Upper lobe of right lung (tissue), 1 donor: ENCODE measurements at regions not wholly inside any gene's neighbourhood (a gene's known extent, or its start where the extent isn't known, plus 50 kb on each side); places are given as distances from the start of the nearest gene placed in this dataset.

Experiments used
- ATAC-seq: fragments of 200-7000 bp; cut with Tn5 transposase; one replicate; pipeline ENCODE4 v1.9.1; 2020; ENCODE audit warnings: mild to moderate bottlenecking, moderate library complexity
- DNase-seq: peaks from one replicate; pipeline ENCODE4 v3.0.0-alpha.2; 2020
- H3K27ac ChIP-seq: fragments of 200-600 bp; one replicate; pipeline ENCODE4 v1.8.0; 2022
- H3K27me3 ChIP-seq: fragments of 200-600 bp; one replicate; pipeline ENCODE4 v1.8.0; 2022; ENCODE audit warnings: mild to moderate bottlenecking
- H3K36me3 ChIP-seq: fragments of 200-600 bp; one replicate; pipeline ENCODE4 v1.8.0; 2022
- H3K4me1 ChIP-seq: fragments of 200-600 bp; one replicate; pipeline ENCODE4 v1.8.0; 2022
- H3K4me3 ChIP-seq: fragments of 200-600 bp; one replicate; pipeline ENCODE4 v1.8.0; 2022; ENCODE audit warnings: mild to moderate bottlenecking
- H3K9me3 ChIP-seq: fragments of 200-600 bp; one replicate; pipeline ENCODE4 v1.8.0; 2022
- CTCF ChIP-seq: fragments of 200-600 bp; IDR thresholded peaks from one replicate; pipeline ENCODE4 v1.8.0; 2022; ENCODE audit warnings: antibody characterized with exemption
- intact Hi-C: fragments of 100-400 bp; cut with DNase I; formaldehyde crosslinking; loops from one replicate; pipeline ENCODE4 v1.11.0; 2022
- donor health status: DM: no; HTN: yes; CAD: no; lungs with severe emphysema.

GRCh38 chr1:238108417-238108816, 217.7 kb upstream of the ZP4 start:
- DNase-seq (no peak), ATAC-seq (no peak)
- Histone ChIP-seq H3K4me3 (no peak overlapping the region), H3K9me3 (no peaks in the 10 kb centered on the region), H3K27me3 (no peaks in the 10 kb centered on the region), H3K27ac (no peak overlapping the region), H3K36me3 (no peaks in the 10 kb centered on the region), H3K4me1 (no peaks in the 10 kb centered on the region)
- no peak for TF ChIP-seq CTCF
- intact Hi-C loops, result no loop called here

- no peaks in the 10 kb centered on the region for H3K4me1 ChIP-seq
- DNase-seq, result no peak
- H3K27me3 ChIP-seq, result no peaks in the 10 kb centered on the region
- no peaks in the 10 kb centered on the region for H3K9me3 ChIP-seq
- TF ChIP-seq CTCF, result no peak
- H3K27ac ChIP-seq, result no peak overlapping the region
- intact Hi-C loops, result no loop called here
- H3K4me3 ChIP-seq, result no peak overlapping the region
- no peaks in the 10 kb centered on the region for H3K36me3 ChIP-seq
- no peak for ATAC-seq
These were observed 216.6 kb upstream of the ZP4 start for GRCh38 chr1:238107322-238107721.

- TF ChIP-seq CTCF, result no peak
- no peaks in the 10 kb centered on the region for H3K36me3 ChIP-seq
- H3K4me1 ChIP-seq, result no peaks in the 10 kb centered on the region
- DNase-seq, result no peak
- H3K4me3 ChIP-seq, result no peak overlapping the region
- ATAC-seq, result no peak
- no peak overlapping the region for H3K27ac ChIP-seq
- intact Hi-C loops, result no loop called here
- H3K9me3 ChIP-seq, result no peaks in the 10 kb centered on the region
- H3K27me3 ChIP-seq, result no peaks in the 10 kb centered on the region
These were observed 214.0 kb upstream of the ZP4 start for GRCh38 chr1:238104752-238105151.

GRCh38 chr1:238101923-238102322, 211.2 kb upstream of the ZP4 start:
- H3K4me1 ChIP-seq, result no peaks in the 10 kb centered on the region
- no peak for DNase-seq
- no peak for ATAC-seq
- intact Hi-C loops, result no loop called here
- no peaks in the 10 kb centered on the region for H3K9me3 ChIP-seq
- H3K27ac ChIP-seq, result no peak overlapping the region
- no peaks in the 10 kb centered on the region for H3K36me3 ChIP-seq
- no peak for TF ChIP-seq CTCF
- no peaks in the 10 kb centered on the region for H3K27me3 ChIP-seq
- no peak overlapping the region for H3K4me3 ChIP-seq

- Histone ChIP-seq H3K4me1 (no peaks in the 10 kb centered on the region), H3K9me3 (no peaks in the 10 kb centered on the region), H3K27ac (no peak overlapping the region), H3K27me3 (no peaks in the 10 kb centered on the region), H3K4me3 (no peak overlapping the region), H3K36me3 (no peaks in the 10 kb centered on the region)
- no peak for TF ChIP-seq CTCF
- DNase-seq (no peak), ATAC-seq (no peak)
- intact Hi-C loops, result no loop called here
These were observed 209.1 kb upstream of the ZP4 start for GRCh38 chr1:238099871-238100270.

GRCh38 chr1:238089615-238090014, 198.9 kb upstream of the ZP4 start:
- H3K27ac ChIP-seq, result no peak overlapping the region
- no peaks in the 10 kb centered on the region for H3K27me3 ChIP-seq
- no peaks in the 10 kb centered on the region for H3K36me3 ChIP-seq
- no peaks in the 10 kb centered on the region for H3K4me1 ChIP-seq
- TF ChIP-seq CTCF, result no peak
- intact Hi-C loops, result no loop called here
- no peak for DNase-seq
- no peak overlapping the region for H3K4me3 ChIP-seq
- no peaks in the 10 kb centered on the region for H3K9me3 ChIP-seq
- ATAC-seq, result no peak
